CD4-positive, alpha-beta T cell (primary cell): ENCODE measurements at regions not wholly inside any gene's neighbourhood (a gene's known extent, or its start where the extent isn't known, plus 50 kb on each side); places are given as distances from the start of the nearest gene placed in this dataset.

Experiments
- ATAC-seq: fragments of 200-7000 bp; cut with Tn5 transposase; one replicate; pipeline ENCODE4 v1.10.0; 2022; ENCODE audit warnings: mild to moderate bottlenecking; ENCODE audit not compliant: poor library complexity
- CTCF ChIA-PET: fragments of 350-600 bp; sonication (Branson Sonifier 250); formaldehyde crosslinking; loops from one replicate; lab custom pipeline; 2021; ENCODE audit warnings: antibody characterized with exemption, inconsistent platforms; lab: Charles Lee
- POLR2A ChIA-PET: fragments of 350-600 bp; sonication (Branson Sonifier 250); formaldehyde crosslinking; loops from one replicate; lab custom pipeline; 2021; ENCODE audit warnings: antibody characterized with exemption, inconsistent platforms; lab: Charles Lee
- DNase-seq, 14 experiments: peaks; one replicate each; pipeline ENCODE4 v3.0.0-alpha.2; 2013 to 2020; ENCODE audit warnings: mixed read lengths in 2 of 14
- H3K27ac ChIP-seq, 2 donors: one replicate each; pipeline versions ENCODE4 v1.5.1 to v1.7.0; 2013; ENCODE audit warnings: low read length in 2 of 2, low read depth in 1 of 2, mild to moderate bottlenecking in 1 of 2
- H3K27me3 ChIP-seq, 2 experiments: 1 replicate in 1 of 2; 2 replicates in 1 of 2; pipeline versions ENCODE4 v1.6.1 to v1.7.0; 2013; ENCODE audit warnings: low read length in 2 of 2, control low read depth in 1 of 2, mild to moderate bottlenecking in 1 of 2, moderate library complexity in 1 of 2; ENCODE audit not compliant: insufficient read depth in 2 of 2, control insufficient read depth in 1 of 2
- H3K36me3 ChIP-seq: one replicate; pipeline ENCODE4 v1.6.1; 2013; ENCODE audit warnings: low read length, control low read depth; ENCODE audit not compliant: insufficient read depth
- H3K4me1 ChIP-seq: one replicate; pipeline ENCODE4 v1.6.1; 2013; ENCODE audit warnings: low read length, control low read depth; ENCODE audit not compliant: insufficient read depth
- H3K4me3 ChIP-seq: one replicate; pipeline ENCODE4 v1.5.1; 2013; ENCODE audit warnings: mild to moderate bottlenecking, low read length, moderate library complexity
- H3K9me3 ChIP-seq, 2 experiments: 1 replicate in 1 of 2; 2 replicates in 1 of 2; pipeline versions ENCODE4 v1.6.1 to v1.7.0; 2013; ENCODE audit warnings: low read length in 2 of 2, mild to moderate bottlenecking in 2 of 2, control low read depth in 1 of 2, moderate library complexity in 1 of 2; ENCODE audit not compliant: control insufficient read depth in 1 of 2, insufficient read depth in 1 of 2
- H3K27ac Mint-ChIP-seq: one replicate; pipeline ENCODE4 v1.8.0; 2020; ENCODE audit warnings: mixed read lengths
- H3K27me3 Mint-ChIP-seq: one replicate; pipeline ENCODE4 v1.8.0; 2021; ENCODE audit warnings: mixed read lengths
- H3K36me3 Mint-ChIP-seq: one replicate; pipeline ENCODE4 v1.8.0; 2021; ENCODE audit warnings: low read depth, mixed read lengths
- H3K4me1 Mint-ChIP-seq: one replicate; pipeline ENCODE4 v1.8.0; 2021; ENCODE audit warnings: low read depth, mixed read lengths
- H3K4me3 Mint-ChIP-seq: one replicate; pipeline ENCODE4 v1.8.0; 2020; ENCODE audit warnings: mild to moderate bottlenecking, mixed read lengths
- H3K9me3 Mint-ChIP-seq: one replicate; pipeline ENCODE4 v1.8.0; 2020; ENCODE audit warnings: mixed read lengths
- CTCF ChIP-seq: fragments of 200-600 bp; IDR thresholded peaks from one replicate; pipeline ENCODE4 v1.8.0; 2022; ENCODE audit warnings: antibody characterized with exemption, mild to moderate bottlenecking
- intact Hi-C, 2 experiments: fragments of 100-400 bp; cut with DNase I in 1 of 2; cut with micrococcal nuclease in 1 of 2; formaldehyde crosslinking; loops; one replicate each; pipeline versions ENCODE4 v1.15.1 to v1.9.0; 2023 to 2025; cut with DNase I, micrococcal nuclease

- H3K4me1 Mint-ChIP-seq: no peaks in the 10 kb centered on the region
- CTCF ChIA-PET: no interaction called here
- H3K36me3 Mint-ChIP-seq: no peaks in the 10 kb centered on the region
- peaks cover 0 to 11% of the 10 kb centered on the region in 2 experiments for H3K9me3 ChIP-seq
- intact Hi-C loops: no loop called here
- no peak overlapping the region for H3K27ac Mint-ChIP-seq
- no peak for ATAC-seq
- no peaks in the 10 kb centered on the region for H3K27me3 Mint-ChIP-seq
- H3K4me1 ChIP-seq: no peaks in the 10 kb centered on the region
- POLR2A ChIA-PET: no interaction called here
- no peak overlapping the region for H3K4me3 ChIP-seq
- peaks cover 4% of the 10 kb centered on the region for H3K9me3 Mint-ChIP-seq
- H3K4me3 Mint-ChIP-seq: no peak overlapping the region
- no peak for DNase-seq
- no peak overlapping the region for H3K27ac ChIP-seq
- TF ChIP-seq CTCF: no peak
- no peaks in the 10 kb centered on the region for H3K36me3 ChIP-seq
- no peaks in the 10 kb centered on the region for H3K27me3 ChIP-seq
Observed at GRCh38 chr11:98710026-98710425, 310.7 kb upstream of the CNTN5 start.

- ChIA-PET POLR2A (no interaction called here), CTCF (no interaction called here)
- no peak for TF ChIP-seq CTCF
- Histone ChIP-seq H3K4me3 (no peak overlapping the region), H3K36me3 (no peaks in the 10 kb centered on the region), H3K27me3 (no peaks in the 10 kb centered on the region), H3K4me1 (no peaks in the 10 kb centered on the region), H3K27ac (no peak overlapping the region), H3K9me3 (peaks cover 0 to 10% of the 10 kb centered on the region in 2 experiments)
- DNase-seq (no peak), ATAC-seq (no peak)
- H3K27ac Mint-ChIP-seq: no peak overlapping the region
- no peaks in the 10 kb centered on the region for H3K4me1 Mint-ChIP-seq
- H3K27me3 Mint-ChIP-seq: no peaks in the 10 kb centered on the region
- no peaks in the 10 kb centered on the region for H3K36me3 Mint-ChIP-seq
- intact Hi-C loops: no loop called here
- H3K4me3 Mint-ChIP-seq: no peak overlapping the region
- H3K9me3 Mint-ChIP-seq: peaks cover 10% of the 10 kb centered on the region
Observed at GRCh38 chr11:98710986-98711385, 309.8 kb upstream of the CNTN5 start.

- Mint-ChIP-seq H3K36me3 (no peaks in the 10 kb centered on the region), H3K4me1 (no peaks in the 10 kb centered on the region), H3K27me3 (no peaks in the 10 kb centered on the region), H3K4me3 (no peak overlapping the region), H3K9me3 (peaks cover 10% of the 10 kb centered on the region), H3K27ac (no peak overlapping the region)
- Histone ChIP-seq H3K27ac (no peak overlapping the region), H3K36me3 (no peaks in the 10 kb centered on the region), H3K27me3 (no peaks in the 10 kb centered on the region), H3K4me3 (no peak overlapping the region), H3K9me3 (peaks cover 0 to 10% of the 10 kb centered on the region in 2 experiments), H3K4me1 (no peaks in the 10 kb centered on the region)
- ChIA-PET CTCF (no interaction called here), POLR2A (no interaction called here)
- no peak for DNase-seq
- TF ChIP-seq CTCF: no peak
- intact Hi-C loops: no loop called here
- ATAC-seq: no peak
Observed at GRCh38 chr11:98720951-98721350, 299.8 kb upstream of the CNTN5 start.
